Activated B cell treated with CpG ODN at 0.5 μM for 24 hours (primary cell): ENCODE measurements at regions not wholly inside any gene's neighbourhood (a gene's known extent, or its start where the extent isn't known, plus 50 kb on each side); places are given as distances from the start of the nearest gene placed in this dataset.

Source experiments
- ATAC-seq: fragments of 200-7000 bp; cut with Tn5 transposase; one replicate; pipeline ENCODE4 v1.10.0; 2021; ENCODE audit warnings: low read depth, mild to moderate bottlenecking, moderate library complexity
- CTCF ChIA-PET: fragments of 350-600 bp; sonication (Branson Sonifier 250); formaldehyde crosslinking; loops from one replicate; lab custom pipeline; 2021; ENCODE audit warnings: antibody characterized with exemption; lab: Charles Lee
- POLR2A ChIA-PET: fragments of 350-600 bp; sonication (Branson Sonifier 250); formaldehyde crosslinking; loops from one replicate; lab custom pipeline; 2021; ENCODE audit warnings: antibody characterized with exemption; lab: Charles Lee
- DNase-seq: peaks from one replicate; pipeline ENCODE4 v3.0.0; 2022
- H3K27ac Mint-ChIP-seq: one replicate; pipeline ENCODE4 v1.8.0; 2020; ENCODE audit warnings: mixed read lengths
- H3K27me3 Mint-ChIP-seq: one replicate; pipeline ENCODE4 v1.8.0; 2021; ENCODE audit warnings: mixed read lengths
- H3K36me3 Mint-ChIP-seq: one replicate; pipeline ENCODE4 v1.8.0; 2021; ENCODE audit warnings: low read depth, mixed read lengths
- H3K4me1 Mint-ChIP-seq: one replicate; pipeline ENCODE4 v1.8.0; 2021; ENCODE audit warnings: mixed read lengths
- H3K4me3 Mint-ChIP-seq: one replicate; pipeline ENCODE4 v1.8.0; 2020; ENCODE audit warnings: mild to moderate bottlenecking, mixed read lengths
- H3K9me3 Mint-ChIP-seq: one replicate; pipeline ENCODE4 v1.8.0; 2020; ENCODE audit warnings: mixed read lengths
- intact Hi-C: fragments of 100-400 bp; cut with micrococcal nuclease; formaldehyde crosslinking; loops from one replicate; pipeline ENCODE4 v1.15.1; 2024
- TF ChIP-seq, protein P1 (sequence below): fragments of 200-600 bp; IDR thresholded peaks from one replicate; pipeline ENCODE4 v1.8.0; 2022; ENCODE audit warnings: antibody characterized with exemption, mild to moderate bottlenecking

GRCh38 chr4:89369581-89369980 lies 62.0 kb upstream of the GPRIN3 start:
- Mint-ChIP-seq H3K4me1 (peaks cover 4% of the 10 kb centered on the region), H3K36me3 (no peaks in the 10 kb centered on the region), H3K9me3 (no peaks in the 10 kb centered on the region), H3K27ac (no peak overlapping the region), H3K4me3 (no peak overlapping the region), H3K27me3 (peaks cover 3% of the 10 kb centered on the region)
- ATAC-seq (no peak), DNase-seq (no peak)
- CTCF ChIA-PET, result no interaction called here
- TF ChIP-seq, protein P1, sequence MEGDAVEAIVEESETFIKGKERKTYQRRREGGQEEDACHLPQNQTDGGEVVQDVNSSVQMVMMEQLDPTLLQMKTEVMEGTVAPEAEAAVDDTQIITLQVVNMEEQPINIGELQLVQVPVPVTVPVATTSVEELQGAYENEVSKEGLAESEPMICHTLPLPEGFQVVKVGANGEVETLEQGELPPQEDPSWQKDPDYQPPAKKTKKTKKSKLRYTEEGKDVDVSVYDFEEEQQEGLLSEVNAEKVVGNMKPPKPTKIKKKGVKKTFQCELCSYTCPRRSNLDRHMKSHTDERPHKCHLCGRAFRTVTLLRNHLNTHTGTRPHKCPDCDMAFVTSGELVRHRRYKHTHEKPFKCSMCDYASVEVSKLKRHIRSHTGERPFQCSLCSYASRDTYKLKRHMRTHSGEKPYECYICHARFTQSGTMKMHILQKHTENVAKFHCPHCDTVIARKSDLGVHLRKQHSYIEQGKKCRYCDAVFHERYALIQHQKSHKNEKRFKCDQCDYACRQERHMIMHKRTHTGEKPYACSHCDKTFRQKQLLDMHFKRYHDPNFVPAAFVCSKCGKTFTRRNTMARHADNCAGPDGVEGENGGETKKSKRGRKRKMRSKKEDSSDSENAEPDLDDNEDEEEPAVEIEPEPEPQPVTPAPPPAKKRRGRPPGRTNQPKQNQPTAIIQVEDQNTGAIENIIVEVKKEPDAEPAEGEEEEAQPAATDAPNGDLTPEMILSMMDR, result no peak
- POLR2A ChIA-PET, result no interaction called here
- intact Hi-C loops, result no loop called here

DNA sequence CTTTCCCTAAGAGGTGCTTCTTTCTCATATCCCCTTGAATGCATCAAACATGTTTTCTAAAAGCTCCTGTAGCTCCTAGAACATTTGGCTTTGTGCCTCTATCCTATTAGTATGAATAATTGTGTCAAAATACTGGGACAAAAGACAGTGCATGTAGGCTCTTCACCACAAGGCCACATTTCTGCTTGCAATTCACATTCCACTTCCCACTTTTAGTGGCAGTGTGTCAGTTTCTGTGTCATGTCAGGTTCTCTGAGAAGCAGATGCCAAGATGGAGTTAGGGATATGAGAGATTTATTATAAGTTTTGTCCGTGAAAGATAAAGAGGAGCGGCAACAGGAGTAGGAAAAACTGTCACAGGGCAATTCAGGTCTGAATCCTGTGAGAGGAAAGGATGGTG lies 61.3 kb upstream of the GPRIN3 start:
- Mint-ChIP-seq H3K4me1 (peaks cover 4% of the 10 kb centered on the region), H3K36me3 (no peaks in the 10 kb centered on the region), H3K27me3 (peaks cover 3% of the 10 kb centered on the region), H3K4me3 (no peak overlapping the region), H3K27ac (no peak overlapping the region), H3K9me3 (no peaks in the 10 kb centered on the region)
- CTCF ChIA-PET, result no interaction called here
- ATAC-seq, result no peak
- TF ChIP-seq, protein P1, result no peak
- intact Hi-C loops, result no loop called here
- POLR2A ChIA-PET, result no interaction called here
- no peak for DNase-seq

GRCh38 chr4:89365776-89366175 lies 58.2 kb upstream of the GPRIN3 start:
- ATAC-seq (no peak), DNase-seq (no peak)
- Mint-ChIP-seq H3K27ac (no peak overlapping the region), H3K36me3 (no peaks in the 10 kb centered on the region), H3K4me1 (peaks cover 4% of the 10 kb centered on the region), H3K9me3 (no peaks in the 10 kb centered on the region), H3K4me3 (no peak overlapping the region), H3K27me3 (peaks cover 3% of the 10 kb centered on the region)
- ChIA-PET POLR2A (no interaction called here), CTCF (no interaction called here)
- TF ChIP-seq, protein P1, result no peak
- intact Hi-C loops, result no loop called here

GRCh38 chr4:89365375-89365774 lies 57.8 kb upstream of the GPRIN3 start:
- ATAC-seq, result no peak
- DNase-seq, result no peak
- CTCF ChIA-PET, result no interaction called here
- Mint-ChIP-seq H3K36me3 (no peaks in the 10 kb centered on the region), H3K27me3 (peaks cover 3% of the 10 kb centered on the region), H3K4me1 (peaks cover 4% of the 10 kb centered on the region), H3K27ac (no peak overlapping the region), H3K4me3 (no peak overlapping the region), H3K9me3 (no peaks in the 10 kb centered on the region)
- POLR2A ChIA-PET, result no interaction called here
- intact Hi-C loops, result no loop called here
- TF ChIP-seq, protein P1, result no peak

DNA sequence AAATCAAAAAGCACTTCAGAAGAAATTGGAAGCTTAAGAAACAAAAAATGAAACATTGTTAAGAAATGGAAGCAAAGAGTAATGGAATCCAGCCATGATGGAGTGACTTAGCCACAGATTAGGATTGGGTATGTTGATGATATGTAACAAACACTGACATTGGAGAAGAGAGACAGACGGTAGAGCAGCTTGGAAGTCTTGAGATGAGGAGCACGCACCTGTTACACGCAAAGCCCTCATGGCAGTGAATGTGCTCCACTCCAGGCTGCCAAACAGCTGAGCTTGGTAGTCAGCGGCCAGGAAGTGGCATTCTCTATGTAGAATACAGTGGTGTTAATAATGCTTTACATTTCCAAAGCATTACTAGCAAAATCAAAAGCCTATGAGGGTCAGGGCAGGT lies 56.9 kb upstream of the GPRIN3 start:
- H3K4me1 Mint-ChIP-seq, result peaks cover 4% of the 10 kb centered on the region
- DNase-seq (no peak), ATAC-seq (no peak)
- no peak overlapping the region for H3K27ac Mint-ChIP-seq
- intact Hi-C loops, result no loop called here
- TF ChIP-seq, protein P1, result no peak
- H3K27me3 Mint-ChIP-seq, result peaks cover 3% of the 10 kb centered on the region
- CTCF ChIA-PET, result no interaction called here
- H3K36me3 Mint-ChIP-seq, result no peaks in the 10 kb centered on the region
- POLR2A ChIA-PET, result no interaction called here
- H3K9me3 Mint-ChIP-seq, result no peaks in the 10 kb centered on the region
- H3K4me3 Mint-ChIP-seq, result no peak overlapping the region
